Activated CD4-positive, alpha-beta T cell treated with anti-CD3 and anti-CD28 coated beads for 48 hours (primary cell): ENCODE measurements at regions not wholly inside any gene's neighbourhood (a gene's known extent, or its start where the extent isn't known, plus 50 kb on each side); places are given as distances from the start of the nearest gene placed in this dataset.
A peak's percentile ranks its signal among the peaks of the same experiment; 100 is the strongest.

Experiments used
- DNase-seq: peaks from one replicate; pipeline ENCODE4 v3.0.0-alpha.2; 2020

DNA sequence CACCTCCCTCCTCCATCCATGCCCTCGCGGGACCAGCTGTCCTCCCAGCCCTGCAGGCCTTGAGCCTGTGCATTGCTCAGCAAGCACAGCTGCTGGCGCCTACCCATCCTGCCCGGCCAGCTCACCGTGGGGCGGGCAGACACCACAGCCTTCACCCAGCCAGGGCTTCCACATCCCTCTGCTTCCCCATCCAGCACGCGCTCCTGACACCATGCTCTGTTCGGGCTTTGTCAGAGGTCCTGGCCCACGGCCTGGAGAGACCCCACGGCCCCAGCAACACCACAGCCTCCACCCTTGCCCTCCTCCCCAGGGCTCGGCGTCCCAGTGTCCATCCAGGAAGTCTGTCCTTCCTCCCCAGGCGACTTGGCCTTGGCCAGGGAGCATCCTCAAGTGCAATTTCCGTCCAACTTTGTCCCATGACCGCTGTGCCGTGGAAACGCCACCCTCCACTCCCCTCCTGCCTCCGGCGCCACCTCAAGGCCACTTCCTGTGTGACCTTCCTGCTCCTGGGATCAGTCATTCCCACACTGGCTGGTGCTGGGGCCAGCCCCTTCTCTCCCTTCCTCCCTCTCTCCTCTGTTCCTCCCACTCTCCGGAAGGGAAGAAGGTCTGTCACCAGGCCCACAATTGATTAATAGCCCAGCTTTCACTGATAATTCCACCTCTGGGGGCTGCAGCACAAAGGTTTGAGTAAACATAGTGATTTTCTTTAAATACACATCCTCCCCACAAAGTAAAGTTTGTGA is 71.5 kb upstream of the SMNDC1 start:
- DNase-seq = no peak

- DNase-seq = no peak
Measured at GRCh38 chr10:110376767-110377160, 72.0 kb upstream of the SMNDC1 start.

- DNase-seq = no peak
Measured at GRCh38 chr10:110378006-110378405, 73.3 kb upstream of the SMNDC1 start.

GRCh38 chr10:110378533-110379108 is 73.9 kb upstream of the SMNDC1 start:
- no peak for DNase-seq

DNA sequence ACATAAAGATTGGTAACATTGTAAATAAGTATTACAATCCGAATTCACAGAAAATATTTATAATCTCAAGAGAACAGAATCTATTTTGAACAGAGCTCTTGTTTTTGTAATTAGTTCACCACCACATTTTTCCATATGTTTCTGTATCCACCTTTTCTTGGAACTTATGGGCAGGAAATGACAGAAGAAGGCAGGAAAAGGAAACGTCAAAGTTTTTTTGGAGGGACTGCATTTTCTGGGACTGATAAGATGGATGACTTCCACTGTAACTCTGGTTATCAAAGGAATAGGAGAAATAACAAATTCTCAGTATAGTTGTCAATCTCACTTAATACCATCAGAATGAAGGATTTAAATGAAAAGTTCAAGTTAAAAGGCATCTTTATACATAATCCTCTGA is 75.1 kb upstream of the SMNDC1 start:
- no peak for DNase-seq

GRCh38 chr10:110380293-110380692 is 75.6 kb upstream of the SMNDC1 start:
- no peak for DNase-seq

GRCh38 chr10:110382695-110383094 is 78.0 kb upstream of the SMNDC1 start:
- no peak for DNase-seq

DNA sequence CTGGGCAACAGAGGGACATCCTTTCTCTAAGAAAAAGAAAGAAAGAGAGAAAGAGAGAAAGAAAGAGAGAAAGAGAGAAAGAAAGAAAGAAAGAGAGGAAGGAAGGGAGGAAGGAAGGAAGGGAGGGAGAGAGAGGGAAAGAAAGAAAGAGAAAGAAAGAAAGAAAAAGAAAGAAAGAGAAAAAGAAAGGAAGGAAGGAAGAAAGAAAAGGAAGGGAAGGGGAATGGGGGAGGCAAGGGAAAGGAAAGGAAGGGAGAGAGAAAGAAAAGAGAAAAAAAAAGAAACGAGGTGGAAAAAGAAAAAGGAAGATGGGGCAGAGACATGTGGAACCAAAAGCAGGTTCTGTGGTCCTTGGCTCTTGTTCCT is 82.9 kb upstream of the SMNDC1 start:
- no peak for DNase-seq

DNA sequence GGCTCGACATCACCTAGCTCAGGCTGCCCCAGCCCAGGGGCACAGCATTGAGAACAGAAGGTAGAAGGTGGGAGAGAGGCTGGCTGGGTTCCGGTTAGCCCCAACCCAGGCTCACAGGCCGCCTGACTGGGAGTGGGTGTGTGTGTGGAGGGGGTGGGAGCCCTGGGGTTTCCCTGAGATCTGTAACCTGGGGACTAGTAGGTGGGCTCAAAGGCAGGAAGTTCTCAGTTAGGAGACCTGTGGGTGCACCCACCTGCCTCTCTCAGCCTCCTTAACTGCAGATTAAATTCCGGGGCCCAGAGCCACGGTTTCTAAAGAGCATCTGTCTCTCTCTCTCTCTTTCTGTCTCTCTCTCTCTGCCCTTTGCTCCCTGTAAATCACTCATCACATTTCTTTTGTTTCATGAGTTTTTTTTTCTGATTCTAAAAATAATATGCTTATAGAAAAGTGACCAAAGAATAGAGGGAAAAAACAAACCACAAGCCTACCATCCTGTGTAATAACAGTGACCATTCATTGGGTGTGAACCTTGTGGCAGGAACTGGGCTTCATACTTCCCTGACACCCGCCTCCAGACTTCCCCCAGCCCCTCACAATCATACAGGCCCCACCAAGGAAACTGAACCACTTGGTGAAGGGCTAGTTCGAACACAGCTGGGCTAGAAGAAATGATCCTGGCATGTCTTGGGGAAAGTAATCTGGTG is 83.4 kb upstream of the SMNDC1 start:
- DNase-seq = peak; percentile 50

DNA sequence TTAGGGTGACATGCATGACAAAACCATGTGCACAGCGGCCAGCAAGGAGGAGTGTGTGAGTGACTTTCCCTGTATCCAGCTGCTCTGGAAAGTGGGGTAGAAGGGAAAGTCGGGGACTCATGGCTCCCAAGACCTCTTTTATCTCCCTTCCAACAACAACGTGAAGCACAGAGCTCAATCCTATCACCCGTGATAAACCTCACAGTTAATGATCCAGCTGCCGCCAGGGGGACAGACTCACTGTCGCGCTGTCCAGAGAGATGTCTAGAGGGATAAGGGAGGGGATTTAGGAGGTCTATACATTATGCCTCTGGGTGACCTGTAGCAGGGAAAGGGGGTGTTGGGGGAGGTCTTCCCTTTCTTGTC is 84.0 kb upstream of the SMNDC1 start:
- no peak for DNase-seq

DNA sequence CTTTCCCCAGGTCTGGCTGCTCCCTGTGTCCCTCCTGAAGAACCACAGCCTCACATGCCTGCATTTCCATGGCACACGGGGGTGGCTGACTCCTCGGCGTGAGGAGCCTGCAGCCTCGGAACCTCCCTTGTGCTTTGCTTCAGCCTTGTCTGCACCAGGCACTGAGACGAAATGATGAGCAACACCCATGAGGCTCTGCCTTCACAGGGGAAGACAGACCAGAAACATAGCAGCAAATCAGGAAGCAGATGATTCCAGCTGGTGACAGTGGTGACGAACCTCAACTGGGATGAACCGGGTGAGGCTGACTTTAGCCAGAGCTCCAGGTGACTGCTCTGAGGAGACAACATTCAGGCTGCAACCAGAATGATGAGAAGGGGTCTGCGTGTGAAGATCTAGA is 84.5 kb upstream of the SMNDC1 start:
- no peak for DNase-seq

- DNase-seq = no peak
Measured at GRCh38 chr10:110391541-110391940, 86.8 kb upstream of the SMNDC1 start.

GRCh38 chr10:110392121-110392520 is 87.4 kb upstream of the SMNDC1 start:
- no peak for DNase-seq

DNA sequence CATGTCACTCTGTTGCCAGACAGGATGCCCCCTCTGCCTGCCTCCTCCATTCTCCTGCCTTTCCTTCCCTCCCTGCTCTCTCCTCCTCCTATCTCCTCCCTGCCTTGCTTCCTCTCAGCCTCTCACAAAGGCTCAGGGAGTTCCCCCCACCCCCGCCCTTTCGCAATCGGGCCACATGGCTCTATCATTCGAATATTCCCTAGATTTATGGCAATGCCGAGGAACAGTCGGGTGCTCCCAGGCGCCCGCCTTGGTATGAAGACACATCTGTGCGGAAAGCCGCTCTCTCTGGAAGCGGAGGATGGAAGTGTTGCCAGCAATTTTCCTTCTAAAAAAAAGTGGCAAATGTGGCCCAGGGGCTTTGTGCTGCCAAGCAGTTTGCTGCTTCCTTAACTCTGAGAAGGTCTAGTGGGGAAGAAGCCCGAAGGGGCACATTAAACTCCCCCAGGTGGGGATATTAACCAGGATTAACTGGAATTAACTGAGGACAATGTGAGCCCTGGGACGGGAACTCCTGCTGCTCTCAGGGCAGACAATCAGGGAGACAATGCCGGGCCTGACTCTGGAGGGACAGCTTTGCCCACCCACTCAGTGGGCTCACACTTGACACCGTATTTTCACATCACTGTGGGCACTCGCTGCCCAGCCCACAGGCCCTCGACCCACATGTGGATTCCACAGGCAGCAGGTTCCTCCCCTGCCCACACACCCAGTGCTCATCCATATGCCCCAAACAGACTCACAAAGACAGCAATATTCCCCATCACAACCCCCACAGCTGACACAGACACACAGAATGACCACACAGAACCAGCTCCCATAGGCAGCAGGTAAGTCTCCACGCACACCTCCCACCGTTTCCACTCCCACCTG is 88.4 kb upstream of the SMNDC1 start:
- no peak for DNase-seq

- DNase-seq = no peak
Measured at GRCh38 chr10:110393866-110394265, 89.1 kb upstream of the SMNDC1 start.

GRCh38 chr10:110394296-110394695 is 89.6 kb upstream of the SMNDC1 start:
- no peak for DNase-seq

- DNase-seq = no peak
Measured at GRCh38 chr10:110394898-110395297, 90.2 kb upstream of the SMNDC1 start.

GRCh38 chr10:110395350-110396283 is 90.9 kb upstream of the SMNDC1 start:
- peak; percentile 52 for DNase-seq

GRCh38 chr10:110396284-110396651 is 91.5 kb upstream of the SMNDC1 start:
- no peak for DNase-seq

GRCh38 chr10:110397856-110398255 is 93.1 kb upstream of the SMNDC1 start:
- no peak for DNase-seq

GRCh38 chr10:110398419-110399105 is 93.8 kb upstream of the SMNDC1 start:
- no peak for DNase-seq
